ENCODE measurements at regions not wholly inside any gene's neighbourhood (a gene's known extent, or its start where the extent isn't known, plus 50 kb on each side); places are given as distances from the start of the nearest gene placed in this dataset.

DNA sequence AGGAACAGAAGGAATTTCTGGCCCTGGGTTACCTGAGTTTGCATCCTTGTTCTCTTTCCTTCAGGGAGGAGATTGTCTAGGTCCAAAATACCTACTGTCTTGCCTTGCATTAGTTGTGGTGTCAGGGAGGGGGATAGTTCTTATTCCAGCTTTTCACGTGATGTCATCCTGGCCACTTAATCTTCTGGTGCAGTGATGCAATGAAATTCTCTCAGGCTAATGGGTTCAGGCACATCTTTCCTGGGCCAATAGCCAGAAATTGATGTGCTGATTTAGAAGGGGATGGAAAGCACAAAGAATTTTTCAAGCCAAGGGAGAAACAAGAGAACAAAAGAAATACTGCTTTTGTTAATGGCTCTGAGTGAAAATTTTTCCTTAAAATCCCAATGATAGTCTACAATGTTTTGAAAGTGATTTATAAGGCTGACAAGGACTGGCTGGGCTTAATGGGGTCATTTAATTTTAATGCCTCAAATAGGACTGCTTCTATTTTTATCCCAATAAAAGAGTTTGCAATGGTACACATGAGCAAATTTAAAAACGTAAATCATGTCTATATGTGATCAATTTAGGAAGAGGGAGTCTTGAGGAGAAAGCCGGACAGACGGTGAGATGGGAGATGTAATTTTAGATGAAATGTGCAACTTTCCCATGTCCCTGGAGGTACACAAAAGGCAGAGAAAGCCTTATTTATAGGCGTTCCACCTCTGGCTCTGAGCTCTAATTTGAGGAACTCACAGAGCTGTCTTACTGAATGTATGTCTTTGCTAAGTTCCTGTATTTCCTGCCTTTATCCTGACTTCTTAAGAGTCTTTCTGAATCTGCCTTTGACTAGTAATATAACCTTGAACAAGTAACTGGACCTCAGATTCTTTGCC is 89.3 kb upstream of the SV2C start:
- Histone ChIP-seq H3K27me3 (ENCODE audit: control insufficient read depth, extremely low read depth, insufficient read depth, low read length) (no peaks in the 10 kb centered on the region), H3K27ac (ENCODE audit: control insufficient read depth, insufficient read depth, low read length) (no peak overlapping the region), H4K20me1 (ENCODE audit: control insufficient read depth, extremely low read depth, insufficient read depth, low read length) (no peaks in the 10 kb centered on the region), H3K9ac (ENCODE audit: control insufficient read depth, extremely low read depth, insufficient read depth, low read length) (no peak overlapping the region), H3K36me3 (ENCODE audit: control insufficient read depth in 2 of 2, extremely low read depth in 1 of 2, insufficient read depth in 2 of 2, low read length in 2 of 2) (no peaks in the 10 kb centered on the region), H3K4me3 (ENCODE audit: control insufficient read depth in 2 of 3, extremely low read depth in 1 of 3, insufficient read depth in 2 of 3, low read depth in 1 of 3, low read length in 3 of 3) (no peak overlapping the region), H3K79me2 (ENCODE audit: control insufficient read depth, insufficient read depth, low read length) (no peaks in the 10 kb centered on the region), H3K4me2 (ENCODE audit: control insufficient read depth, extremely low read depth, insufficient read depth, low read depth, low read length) (no peak overlapping the region), H2AFZ (ENCODE audit: control insufficient read depth, low read length) (no peak overlapping the region), H3K4me1 (ENCODE audit: control insufficient read depth, extremely low read depth, insufficient read depth, low read length) (no peaks in the 10 kb centered on the region), H3K9me1 (ENCODE audit: control insufficient read depth, extremely low read depth, insufficient read depth, low read length) (no peaks in the 10 kb centered on the region), H3K9me3 (ENCODE audit: control insufficient read depth, low read depth, low read length) (no peaks in the 10 kb centered on the region)
- DNase-seq (ENCODE audit: low read depth, low spot score) = no peak
- dilution Hi-C loops (cut with MboI; ENCODE audit: extremely low pct_ligation_motif_present, low sequenced_read_pairs) = no loop called here
- no peak for TF ChIP-seq EZH2 (IDR thresholded peaks at IDR 0.05; ENCODE audit: low read length)
- TF ChIP-seq CTCF (optimal IDR thresholded peaks at IDR 0.05 in 1 of 3, IDR thresholded peaks at IDR 0.05 in 1 of 3, conservative IDR thresholded peaks at IDR 0.05 in 1 of 3; ENCODE audit: extremely low read depth in 1 of 3, insufficient read depth in 2 of 3, low read length in 3 of 3) = no peak
- FAIRE-seq = no peak

GRCh38 chr5:75993183-75993582 is 90.0 kb upstream of the SV2C start:
- H2AFZ ChIP-seq (ENCODE audit: control insufficient read depth, low read length) = no peak overlapping the region
- H3K4me1 ChIP-seq (ENCODE audit: control insufficient read depth, extremely low read depth, insufficient read depth, low read length) = no peaks in the 10 kb centered on the region
- no peak overlapping the region for H3K4me2 ChIP-seq (ENCODE audit: control insufficient read depth, extremely low read depth, insufficient read depth, low read depth, low read length)
- no peaks in the 10 kb centered on the region for H4K20me1 ChIP-seq (ENCODE audit: control insufficient read depth, extremely low read depth, insufficient read depth, low read length)
- DNase-seq (ENCODE audit: low read depth, low spot score) = no peak
- TF ChIP-seq CTCF (optimal IDR thresholded peaks at IDR 0.05 in 1 of 3, IDR thresholded peaks at IDR 0.05 in 1 of 3, conservative IDR thresholded peaks at IDR 0.05 in 1 of 3; ENCODE audit: extremely low read depth in 1 of 3, insufficient read depth in 2 of 3, low read length in 3 of 3) = no peak
- TF ChIP-seq EZH2 (IDR thresholded peaks at IDR 0.05; ENCODE audit: low read length) = no peak
- no peaks in the 10 kb centered on the region for H3K36me3 ChIP-seq (ENCODE audit: control insufficient read depth in 2 of 2, extremely low read depth in 1 of 2, insufficient read depth in 2 of 2, low read length in 2 of 2)
- no peaks in the 10 kb centered on the region for H3K9me1 ChIP-seq (ENCODE audit: control insufficient read depth, extremely low read depth, insufficient read depth, low read length)
- no peak overlapping the region for H3K27ac ChIP-seq (ENCODE audit: control insufficient read depth, insufficient read depth, low read length)
- no peaks in the 10 kb centered on the region for H3K79me2 ChIP-seq (ENCODE audit: control insufficient read depth, insufficient read depth, low read length)
- H3K9me3 ChIP-seq (ENCODE audit: control insufficient read depth, low read depth, low read length) = no peaks in the 10 kb centered on the region
- no peaks in the 10 kb centered on the region for H3K27me3 ChIP-seq (ENCODE audit: control insufficient read depth, extremely low read depth, insufficient read depth, low read length)
- dilution Hi-C loops (cut with MboI; ENCODE audit: extremely low pct_ligation_motif_present, low sequenced_read_pairs) = no loop called here
- no peak overlapping the region for H3K9ac ChIP-seq (ENCODE audit: control insufficient read depth, extremely low read depth, insufficient read depth, low read length)
- no peak for FAIRE-seq
- no peak overlapping the region for H3K4me3 ChIP-seq (ENCODE audit: control insufficient read depth in 2 of 3, extremely low read depth in 1 of 3, insufficient read depth in 2 of 3, low read depth in 1 of 3, low read length in 3 of 3)

All from keratinocyte (primary cell).